HepG2 (cell line): ENCODE measurements at regions not wholly inside any gene's neighbourhood (a gene's known extent, or its start where the extent isn't known, plus 50 kb on each side); places are given as distances from the start of the nearest gene placed in this dataset.
A peak's percentile ranks its signal among the peaks of the same experiment; 100 is the strongest.

Experiments
- ATAC-seq: fragments of 200-7000 bp; cut with Tn5 transposase; 3 replicates; pipeline ENCODE4 v1.9.1; 2020; ENCODE audit warnings: mild to moderate bottlenecking, moderate library complexity
- BruUV-seq: library from RNA; stranded (reverse); fragments of 400-500 nt; replicated peaks from 2 replicates; lab custom pipeline; 2021; lab: Mats Ljungman, UMichigan
- CTCF ChIA-PET: fragments of 300-600 bp; formaldehyde crosslinking; extraction: SDS; loops from one replicate; lab custom pipeline; 2021; ENCODE audit warnings: low total read pairs, inconsistent platforms, low intra/inter-chr PET ratio; lab: Yijun Ruan, JAX
- POLR2A ChIA-PET: fragments of 350-600 bp; sonication (Branson Sonifier 250); formaldehyde crosslinking; loops from one replicate; lab custom pipeline; 2020; ENCODE audit warnings: antibody characterized with exemption, inconsistent platforms; lab: Yijun Ruan, JAX
- DNase-seq: peaks from one replicate; pipeline ENCODE4 v3.0.0-alpha.2; 2015; ENCODE audit warnings: low spot score
- FAIRE-seq: peaks from 3 replicates; lab custom pipeline; 2011; peaks lifted over from hg19 to GRCh38; lab: Jason Lieb, UNC
- H2AFZ ChIP-seq: one replicate; pipeline ENCODE4 v1.6.1; 2011; ENCODE audit warnings: low read length, inconsistent platforms
- H3K27ac ChIP-seq: fragments of 300-600 bp; 3 replicates; pipeline ENCODE4 v1.8.0; 2011; ENCODE audit warnings: mixed run types, mild to moderate bottlenecking, mixed read lengths, low read length, inconsistent platforms; ENCODE audit not compliant: insufficient read depth; ENCODE audit errors: extremely low read length
- H3K27me3 ChIP-seq, 2 experiments: fragments of 200-600 bp in 1 of 2; 2 replicates in 1 of 2; 3 replicates in 1 of 2; pipeline versions ENCODE4 v1.6.0 to v1.8.0; 2011; ENCODE audit warnings: low read length in 2 of 2, mild to moderate bottlenecking in 2 of 2, moderate library complexity in 2 of 2, inconsistent platforms in 1 of 2; ENCODE audit not compliant: insufficient read depth in 2 of 2, control insufficient read depth in 1 of 2
- H3K36me3 ChIP-seq, 2 experiments: fragments of 200-600 bp in 1 of 2; replicated peaks in 1 of 2; 2 replicates in 1 of 2; 3 replicates in 1 of 2; pipeline versions ENCODE4 v1.5.1 to v1.8.0; 2011; ENCODE audit warnings: low read length in 2 of 2, inconsistent platforms in 1 of 2; ENCODE audit not compliant: insufficient read depth in 2 of 2, control insufficient read depth in 1 of 2
- H3K4me1 ChIP-seq: 2 replicates; pipeline ENCODE4 v1.5.1; 2012; ENCODE audit warnings: low read length, inconsistent platforms; ENCODE audit not compliant: insufficient read depth
- H3K4me2 ChIP-seq: 2 replicates; pipeline ENCODE4 v1.6.0; 2011; ENCODE audit warnings: low read depth, low read length, inconsistent platforms
- H3K4me3 ChIP-seq, 3 experiments: fragments of 200-600 bp in 1 of 3; sonication (generic), shearing (Covaris generic) in 1 of 3; replicated peaks in 1 of 3; 2 replicates each; pipeline ENCODE4 v1.5.1; 2011 to 2016; ENCODE audit warnings: low read length in 3 of 3, inconsistent platforms in 2 of 3, low read depth in 2 of 3, mild to moderate bottlenecking in 2 of 3, control low read depth in 1 of 3, mixed read lengths in 1 of 3; ENCODE audit not compliant: insufficient read depth in 1 of 3
- H3K79me2 ChIP-seq: one replicate; pipeline ENCODE4 v1.6.1; 2011; ENCODE audit warnings: low read length, inconsistent platforms; ENCODE audit not compliant: insufficient read depth
- H3K9ac ChIP-seq: 2 replicates; pipeline ENCODE4 v1.6.0; 2011; ENCODE audit warnings: mild to moderate bottlenecking, low read depth, low read length, inconsistent platforms; ENCODE audit not compliant: insufficient read depth
- H3K9me3 ChIP-seq: 2 replicates; pipeline ENCODE4 v1.5.1; 2012; ENCODE audit warnings: mild to moderate bottlenecking, low read length
- H4K20me1 ChIP-seq: 2 replicates; pipeline ENCODE4 v1.6.0; 2011; ENCODE audit warnings: inconsistent platforms, mild to moderate bottlenecking, low read length, moderate library complexity; ENCODE audit not compliant: insufficient read depth
- ASH2L ChIP-seq: fragments of 300-600, 200-600 bp; sonication (generic); IDR thresholded peaks from 2 replicates; pipeline ENCODE4 v1.7.0; 2017; ENCODE audit warnings: low read depth, mild to moderate bottlenecking, moderate library complexity, mixed read lengths, low read length; ENCODE audit not compliant: insufficient read length
- GMEB1 ChIP-seq: sonication (generic); formaldehyde crosslinking; IDR thresholded peaks from 2 replicates; pipeline ENCODE4 v1.5.1; 2020; ENCODE audit warnings: missing genetic modification reagents, mild to moderate bottlenecking, borderline replicate concordance
- GTF3A ChIP-seq: sonication (generic); formaldehyde crosslinking; conservative IDR thresholded peaks from 2 replicates; pipeline ENCODE4 v1.4.0; 2020; ENCODE audit warnings: mild to moderate bottlenecking, missing genetic modification reagents
- MAFF ChIP-seq: IDR thresholded peaks from 2 replicates; pipeline ENCODE4 v1.6.1; 2011; ENCODE audit warnings: low read depth, low read length, improper control_type of control experiment
- MAFK ChIP-seq, 2 experiments: IDR thresholded peaks in 1 of 2; conservative IDR thresholded peaks in 1 of 2; 2 replicates each; pipeline ENCODE4 v1.6.1; 2011; ENCODE audit warnings: improper control_type of control experiment in 2 of 2, low read length in 2 of 2
- MEIS1 ChIP-seq: sonication (generic); formaldehyde crosslinking; IDR thresholded peaks from 2 replicates; pipeline ENCODE4 v1.9.0; 2021; ENCODE audit warnings: mild to moderate bottlenecking, missing genetic modification reagents, moderate library complexity, borderline replicate concordance
- NFE2L2 ChIP-seq: fragments of 150-350 bp; IDR thresholded peaks from 2 replicates; pipeline ENCODE4 v1.6.1; 2014; ENCODE audit warnings: low read length
- PHF21A ChIP-seq: sonication (generic); formaldehyde crosslinking; IDR thresholded peaks from 2 replicates; pipeline ENCODE4 v1.5.0; 2020; ENCODE audit warnings: mild to moderate bottlenecking, missing genetic modification reagents
- ZFP1 ChIP-seq: IDR thresholded peaks from 2 replicates; pipeline ENCODE4 v1.6.1; 2016
- ZNF205 ChIP-seq: IDR thresholded peaks from 2 replicates; pipeline ENCODE4 v1.6.1; 2018; ENCODE audit warnings: missing biosample characterization, missing genetic modification reagents
- ZNF256 ChIP-seq: sonication (generic); formaldehyde crosslinking; conservative IDR thresholded peaks from 2 replicates; pipeline ENCODE4 v1.4.0; 2020; ENCODE audit warnings: missing genetic modification reagents
- WGBS: methylation state at CpG from one replicate; pipeline ENCODE4 v1.1.6; 2017; ENCODE audit warnings: low lambda C conversion rate; 5-methylcytosine and 5-hydroxymethylcytosine counted together
- in situ Hi-C: cut with HindIII; loops from 2 replicates; pipeline ENCODE4 v1.10.0; 2017; ENCODE audit warnings: low pct_unique_long_range_greater_than_20kb; ENCODE audit not compliant: extremely low pct_ligation_motif_present
- intact Hi-C: fragments of 100-400 bp; cut with micrococcal nuclease; formaldehyde crosslinking; loops from one replicate; pipeline ENCODE4 v1.10.0; 2022; ENCODE audit not compliant: unreplicated experiment
- TF ChIP-seq, protein P1 (sequence below): sonication (generic); formaldehyde crosslinking; IDR thresholded peaks from 2 replicates; pipeline ENCODE4 v1.4.0; 2020; ENCODE audit warnings: mild to moderate bottlenecking, missing genetic modification reagents, borderline replicate concordance
- TF ChIP-seq, protein P2 (sequence below): sonication (generic); formaldehyde crosslinking; IDR thresholded peaks from 2 replicates; pipeline ENCODE4 v1.5.0; 2020; ENCODE audit warnings: missing genetic modification reagents

- TF ChIP-seq, protein P1, sequence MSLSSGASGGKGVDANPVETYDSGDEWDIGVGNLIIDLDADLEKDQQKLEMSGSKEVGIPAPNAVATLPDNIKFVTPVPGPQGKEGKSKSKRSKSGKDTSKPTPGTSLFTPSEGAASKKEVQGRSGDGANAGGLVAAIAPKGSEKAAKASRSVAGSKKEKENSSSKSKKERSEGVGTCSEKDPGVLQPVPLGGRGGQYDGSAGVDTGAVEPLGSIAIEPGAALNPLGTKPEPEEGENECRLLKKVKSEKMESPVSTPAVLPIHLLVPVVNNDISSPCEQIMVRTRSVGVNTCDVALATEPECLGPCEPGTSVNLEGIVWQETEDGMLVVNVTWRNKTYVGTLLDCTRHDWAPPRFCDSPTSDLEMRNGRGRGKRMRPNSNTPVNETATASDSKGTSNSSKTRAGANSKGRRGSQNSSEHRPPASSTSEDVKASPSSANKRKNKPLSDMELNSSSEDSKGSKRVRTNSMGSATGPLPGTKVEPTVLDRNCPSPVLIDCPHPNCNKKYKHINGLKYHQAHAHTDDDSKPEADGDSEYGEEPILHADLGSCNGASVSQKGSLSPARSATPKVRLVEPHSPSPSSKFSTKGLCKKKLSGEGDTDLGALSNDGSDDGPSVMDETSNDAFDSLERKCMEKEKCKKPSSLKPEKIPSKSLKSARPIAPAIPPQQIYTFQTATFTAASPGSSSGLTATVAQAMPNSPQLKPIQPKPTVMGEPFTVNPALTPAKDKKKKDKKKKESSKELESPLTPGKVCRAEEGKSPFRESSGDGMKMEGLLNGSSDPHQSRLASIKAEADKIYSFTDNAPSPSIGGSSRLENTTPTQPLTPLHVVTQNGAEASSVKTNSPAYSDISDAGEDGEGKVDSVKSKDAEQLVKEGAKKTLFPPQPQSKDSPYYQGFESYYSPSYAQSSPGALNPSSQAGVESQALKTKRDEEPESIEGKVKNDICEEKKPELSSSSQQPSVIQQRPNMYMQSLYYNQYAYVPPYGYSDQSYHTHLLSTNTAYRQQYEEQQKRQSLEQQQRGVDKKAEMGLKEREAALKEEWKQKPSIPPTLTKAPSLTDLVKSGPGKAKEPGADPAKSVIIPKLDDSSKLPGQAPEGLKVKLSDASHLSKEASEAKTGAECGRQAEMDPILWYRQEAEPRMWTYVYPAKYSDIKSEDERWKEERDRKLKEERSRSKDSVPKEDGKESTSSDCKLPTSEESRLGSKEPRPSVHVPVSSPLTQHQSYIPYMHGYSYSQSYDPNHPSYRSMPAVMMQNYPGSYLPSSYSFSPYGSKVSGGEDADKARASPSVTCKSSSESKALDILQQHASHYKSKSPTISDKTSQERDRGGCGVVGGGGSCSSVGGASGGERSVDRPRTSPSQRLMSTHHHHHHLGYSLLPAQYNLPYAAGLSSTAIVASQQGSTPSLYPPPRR (CRISPR knock-in tag): no peak
- TF ChIP-seq MAFK (conservative IDR thresholded peaks at IDR 0.05 in 1 of 2, IDR thresholded peaks at IDR 0.05 in 1 of 2; ENCODE audit: low read length in 2 of 2) (peak; percentile 95 to 99), ZNF256 (CRISPR knock-in tag) (no peak), MEIS1 (CRISPR knock-in tag) (no peak), PHF21A (CRISPR knock-in tag) (no peak), GMEB1 (CRISPR knock-in tag) (no peak), ZFP1 (CRISPR knock-in tag) (no peak), MAFF (peak; percentile 97), GTF3A (no peak), ASH2L (no peak), NFE2L2 (no peak), ZNF205 (CRISPR knock-in tag) (no peak)
- TF ChIP-seq, protein P2, sequence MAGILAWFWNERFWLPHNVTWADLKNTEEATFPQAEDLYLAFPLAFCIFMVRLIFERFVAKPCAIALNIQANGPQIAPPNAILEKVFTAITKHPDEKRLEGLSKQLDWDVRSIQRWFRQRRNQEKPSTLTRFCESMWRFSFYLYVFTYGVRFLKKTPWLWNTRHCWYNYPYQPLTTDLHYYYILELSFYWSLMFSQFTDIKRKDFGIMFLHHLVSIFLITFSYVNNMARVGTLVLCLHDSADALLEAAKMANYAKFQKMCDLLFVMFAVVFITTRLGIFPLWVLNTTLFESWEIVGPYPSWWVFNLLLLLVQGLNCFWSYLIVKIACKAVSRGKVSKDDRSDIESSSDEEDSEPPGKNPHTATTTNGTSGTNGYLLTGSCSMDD (CRISPR knock-in tag): no peak
- Histone ChIP-seq H3K36me3 (no peaks in the 10 kb centered on the region), H3K4me1 (no peaks in the 10 kb centered on the region), H3K9me3 (peaks cover 22% of the 10 kb centered on the region; the same call in 1 of the 2 replicates), H3K27ac (no peak overlapping the region), H3K4me3 (no peak overlapping the region), H2AFZ (no peak overlapping the region), H3K27me3 (no peaks in the 10 kb centered on the region), H3K9ac (no peak overlapping the region), H3K4me2 (no peak overlapping the region), H4K20me1 (no peaks in the 10 kb centered on the region), H3K79me2 (no peaks in the 10 kb centered on the region)
- WGBS: 51% methylated on average over 3 of the region's 3 CpGs
- CTCF ChIA-PET: no interaction called here
- POLR2A ChIA-PET: no interaction called here
- FAIRE-seq (no peak), ATAC-seq (no peak), DNase-seq (no peak)
- in situ Hi-C loops (no loop called here), intact Hi-C loops (no loop called here)
- no TSS peak for BruUV-seq
These were observed 213.6 kb downstream of the NR4A2 start for GRCh38 chr2:156118753-156119416.
